ENCODE measurements at regions not wholly inside any gene's neighbourhood (a gene's known extent, or its start where the extent isn't known, plus 50 kb on each side); places are given as distances from the start of the nearest gene placed in this dataset.

GRCh38 chr4:19520939-19521520, 730.7 kb upstream of the SLIT2 start:
- TF ChIP-seq, protein P1, sequence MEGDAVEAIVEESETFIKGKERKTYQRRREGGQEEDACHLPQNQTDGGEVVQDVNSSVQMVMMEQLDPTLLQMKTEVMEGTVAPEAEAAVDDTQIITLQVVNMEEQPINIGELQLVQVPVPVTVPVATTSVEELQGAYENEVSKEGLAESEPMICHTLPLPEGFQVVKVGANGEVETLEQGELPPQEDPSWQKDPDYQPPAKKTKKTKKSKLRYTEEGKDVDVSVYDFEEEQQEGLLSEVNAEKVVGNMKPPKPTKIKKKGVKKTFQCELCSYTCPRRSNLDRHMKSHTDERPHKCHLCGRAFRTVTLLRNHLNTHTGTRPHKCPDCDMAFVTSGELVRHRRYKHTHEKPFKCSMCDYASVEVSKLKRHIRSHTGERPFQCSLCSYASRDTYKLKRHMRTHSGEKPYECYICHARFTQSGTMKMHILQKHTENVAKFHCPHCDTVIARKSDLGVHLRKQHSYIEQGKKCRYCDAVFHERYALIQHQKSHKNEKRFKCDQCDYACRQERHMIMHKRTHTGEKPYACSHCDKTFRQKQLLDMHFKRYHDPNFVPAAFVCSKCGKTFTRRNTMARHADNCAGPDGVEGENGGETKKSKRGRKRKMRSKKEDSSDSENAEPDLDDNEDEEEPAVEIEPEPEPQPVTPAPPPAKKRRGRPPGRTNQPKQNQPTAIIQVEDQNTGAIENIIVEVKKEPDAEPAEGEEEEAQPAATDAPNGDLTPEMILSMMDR (IDR thresholded peaks at IDR 0.05) = no peak
- TF ChIP-seq SMC3 (IDR thresholded peaks at IDR 0.05; ENCODE audit: low read depth, low read length) (no peak), JUND (IDR thresholded peaks at IDR 0.05) (no peak), NFIC (IDR thresholded peaks at IDR 0.05; ENCODE audit: borderline replicate concordance) (no peak), MXI1 (IDR thresholded peaks at IDR 0.05; ENCODE audit: low read depth, low read length) (no peak), POLR2AphosphoS5 (IDR thresholded peaks at IDR 0.05; ENCODE audit: low read depth, low read length) (no peak), TAF1 (IDR thresholded peaks at IDR 0.05; ENCODE audit: borderline replicate concordance, low read depth, low read length) (no peak), TCF12 (IDR thresholded peaks at IDR 0.05) (no peak), EP300 (IDR thresholded peaks at IDR 0.05; ENCODE audit: borderline replicate concordance in 1 of 2, low read depth in 1 of 2, low read length in 1 of 2) (no peak), MEF2A (IDR thresholded peaks at IDR 0.05; ENCODE audit: borderline replicate concordance, low read depth) (no peak), FOXM1 (IDR thresholded peaks at IDR 0.05; ENCODE audit: low read depth) (no peak)
- TF ChIP-seq, protein P2, sequence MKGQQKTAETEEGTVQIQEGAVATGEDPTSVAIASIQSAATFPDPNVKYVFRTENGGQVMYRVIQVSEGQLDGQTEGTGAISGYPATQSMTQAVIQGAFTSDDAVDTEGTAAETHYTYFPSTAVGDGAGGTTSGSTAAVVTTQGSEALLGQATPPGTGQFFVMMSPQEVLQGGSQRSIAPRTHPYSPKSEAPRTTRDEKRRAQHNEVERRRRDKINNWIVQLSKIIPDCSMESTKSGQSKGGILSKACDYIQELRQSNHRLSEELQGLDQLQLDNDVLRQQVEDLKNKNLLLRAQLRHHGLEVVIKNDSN (IDR thresholded peaks at IDR 0.05; ENCODE audit: borderline replicate concordance, low read depth) = no peak
- TF ChIP-seq, protein P3, sequence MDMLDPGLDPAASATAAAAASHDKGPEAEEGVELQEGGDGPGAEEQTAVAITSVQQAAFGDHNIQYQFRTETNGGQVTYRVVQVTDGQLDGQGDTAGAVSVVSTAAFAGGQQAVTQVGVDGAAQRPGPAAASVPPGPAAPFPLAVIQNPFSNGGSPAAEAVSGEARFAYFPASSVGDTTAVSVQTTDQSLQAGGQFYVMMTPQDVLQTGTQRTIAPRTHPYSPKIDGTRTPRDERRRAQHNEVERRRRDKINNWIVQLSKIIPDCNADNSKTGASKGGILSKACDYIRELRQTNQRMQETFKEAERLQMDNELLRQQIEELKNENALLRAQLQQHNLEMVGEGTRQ (IDR thresholded peaks at IDR 0.05; ENCODE audit: borderline replicate concordance, low read depth, low read length) = no peak
- TF ChIP-seq, protein P4, sequence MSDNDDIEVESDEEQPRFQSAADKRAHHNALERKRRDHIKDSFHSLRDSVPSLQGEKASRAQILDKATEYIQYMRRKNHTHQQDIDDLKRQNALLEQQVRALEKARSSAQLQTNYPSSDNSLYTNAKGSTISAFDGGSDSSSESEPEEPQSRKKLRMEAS (IDR thresholded peaks at IDR 0.05; ENCODE audit: low read depth) = no peak

All from SK-N-SH (cell line).